ENCODE measurements at regions not wholly inside any gene's neighbourhood (a gene's known extent, or its start where the extent isn't known, plus 50 kb on each side); places are given as distances from the start of the nearest gene placed in this dataset.

DNA sequence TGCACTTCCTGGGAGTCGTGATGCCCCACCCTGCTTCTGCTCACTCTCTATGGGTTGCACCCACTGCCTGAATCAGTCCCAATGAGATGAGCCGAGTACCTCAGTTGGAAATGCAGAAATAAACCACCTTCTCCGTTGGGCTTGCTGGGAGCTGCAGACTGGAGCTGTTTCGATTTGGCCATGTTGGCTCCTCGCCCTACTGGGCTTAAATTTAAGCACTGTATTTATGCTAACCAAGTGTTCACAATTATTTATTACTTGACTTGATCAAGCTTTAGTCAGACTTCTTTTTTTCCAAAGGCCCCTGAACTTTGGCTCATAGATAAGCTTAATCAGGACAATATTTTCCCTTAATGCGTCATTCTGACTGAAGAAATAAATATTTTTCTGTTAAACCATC is 1072.4 kb upstream of the CDH9 start:
- Histone ChIP-seq H3K36me3 (ENCODE audit: control insufficient read depth in 2 of 2, extremely low read depth in 1 of 2, insufficient read depth in 2 of 2, low read length in 2 of 2) (no peaks in the 10 kb centered on the region), H3K27me3 (ENCODE audit: control insufficient read depth in 2 of 2, insufficient read depth in 2 of 2, low read length in 2 of 2) (no peaks in the 10 kb centered on the region), H3K79me2 (ENCODE audit: control insufficient read depth, insufficient read depth, low read length) (no peaks in the 10 kb centered on the region), H3K9me3 (replicated peaks; ENCODE audit: control insufficient read depth, insufficient read depth, low read length) (no peaks in the 10 kb centered on the region), H4K20me1 (replicated peaks; ENCODE audit: control insufficient read depth, extremely low read depth, insufficient read depth, low read length) (no peaks in the 10 kb centered on the region), H3K4me3 (replicated peaks in 1 of 3; ENCODE audit: insufficient read depth in 1 of 3, low read depth in 1 of 3, low read length in 3 of 3) (no peak overlapping the region), H2AFZ (ENCODE audit: low read depth, low read length) (no peak overlapping the region), H3K27ac (ENCODE audit: insufficient read depth, low read depth, low read length) (no peak overlapping the region), H3K9ac (replicated peaks; ENCODE audit: extremely low read depth, insufficient read depth, low read length) (no peak overlapping the region), H3K4me2 (ENCODE audit: insufficient read depth, low read length) (no peak overlapping the region), H3K9me1 (replicated peaks; ENCODE audit: control insufficient read depth, extremely low read depth, insufficient read depth, low read length) (no peaks in the 10 kb centered on the region), H3K4me1 (ENCODE audit: control insufficient read depth, extremely low read depth, insufficient read depth, low read length) (no peaks in the 10 kb centered on the region)
- CTCF ChIA-PET, result no interaction called here
- POLR2A ChIA-PET, result no interaction called here
- dilution Hi-C loops (cut with MboI; ENCODE audit: extremely low pct_ligation_motif_present, low sequenced_read_pairs), result no loop called here
- no peak for DNase-seq (ENCODE audit: low read depth, low spot score)
- intact Hi-C loops (cut with micrococcal nuclease), result no loop called here
- BruUV-seq (replicated peaks), result no TSS peak
- TF ChIP-seq, protein P1, sequence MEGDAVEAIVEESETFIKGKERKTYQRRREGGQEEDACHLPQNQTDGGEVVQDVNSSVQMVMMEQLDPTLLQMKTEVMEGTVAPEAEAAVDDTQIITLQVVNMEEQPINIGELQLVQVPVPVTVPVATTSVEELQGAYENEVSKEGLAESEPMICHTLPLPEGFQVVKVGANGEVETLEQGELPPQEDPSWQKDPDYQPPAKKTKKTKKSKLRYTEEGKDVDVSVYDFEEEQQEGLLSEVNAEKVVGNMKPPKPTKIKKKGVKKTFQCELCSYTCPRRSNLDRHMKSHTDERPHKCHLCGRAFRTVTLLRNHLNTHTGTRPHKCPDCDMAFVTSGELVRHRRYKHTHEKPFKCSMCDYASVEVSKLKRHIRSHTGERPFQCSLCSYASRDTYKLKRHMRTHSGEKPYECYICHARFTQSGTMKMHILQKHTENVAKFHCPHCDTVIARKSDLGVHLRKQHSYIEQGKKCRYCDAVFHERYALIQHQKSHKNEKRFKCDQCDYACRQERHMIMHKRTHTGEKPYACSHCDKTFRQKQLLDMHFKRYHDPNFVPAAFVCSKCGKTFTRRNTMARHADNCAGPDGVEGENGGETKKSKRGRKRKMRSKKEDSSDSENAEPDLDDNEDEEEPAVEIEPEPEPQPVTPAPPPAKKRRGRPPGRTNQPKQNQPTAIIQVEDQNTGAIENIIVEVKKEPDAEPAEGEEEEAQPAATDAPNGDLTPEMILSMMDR (IDR thresholded peaks at IDR 0.05; ENCODE audit: extremely low read depth in 1 of 2, insufficient read depth in 1 of 2, low read depth in 1 of 2, low read length in 2 of 2), result no peak
- no peak for TF ChIP-seq GATA2 (IDR thresholded peaks at IDR 0.05; ENCODE audit: insufficient read depth, insufficient read length, low read depth, low read length)
- FAIRE-seq, result no peak

DNA sequence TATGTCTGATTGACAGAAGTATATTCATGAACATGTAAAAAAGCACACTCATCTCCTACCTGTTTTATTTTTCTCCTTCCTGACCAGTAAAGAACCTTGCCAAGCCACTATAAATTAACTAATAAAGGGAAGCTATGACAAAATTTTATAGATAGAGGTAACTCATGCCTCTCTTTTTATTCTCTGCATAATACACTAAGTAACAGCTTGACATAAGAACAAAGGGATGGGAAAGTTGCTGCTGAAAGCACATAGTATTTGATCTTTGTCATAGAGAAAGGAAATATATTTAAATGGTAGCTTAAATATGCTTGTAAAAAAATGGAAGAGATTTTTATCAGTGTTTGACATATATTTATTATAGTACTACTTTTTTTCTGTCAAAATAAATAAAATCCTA is 1065.7 kb upstream of the CDH9 start:
- no peaks in the 10 kb centered on the region for H3K79me2 ChIP-seq (ENCODE audit: control insufficient read depth, insufficient read depth, low read length)
- H3K9me1 ChIP-seq (replicated peaks; ENCODE audit: control insufficient read depth, extremely low read depth, insufficient read depth, low read length), result no peaks in the 10 kb centered on the region
- no peaks in the 10 kb centered on the region for H3K4me1 ChIP-seq (ENCODE audit: control insufficient read depth, extremely low read depth, insufficient read depth, low read length)
- no peak overlapping the region for H3K9ac ChIP-seq (replicated peaks; ENCODE audit: extremely low read depth, insufficient read depth, low read length)
- no peak overlapping the region for H2AFZ ChIP-seq (ENCODE audit: low read depth, low read length)
- H3K36me3 ChIP-seq (ENCODE audit: control insufficient read depth in 2 of 2, extremely low read depth in 1 of 2, insufficient read depth in 2 of 2, low read length in 2 of 2), result no peaks in the 10 kb centered on the region
- no peak overlapping the region for H3K27ac ChIP-seq (ENCODE audit: insufficient read depth, low read depth, low read length)
- intact Hi-C loops (cut with micrococcal nuclease) (no loop called here), dilution Hi-C loops (cut with MboI; ENCODE audit: extremely low pct_ligation_motif_present, low sequenced_read_pairs) (no loop called here)
- H3K27me3 ChIP-seq (ENCODE audit: control insufficient read depth in 2 of 2, insufficient read depth in 2 of 2, low read length in 2 of 2), result no peaks in the 10 kb centered on the region
- no peak overlapping the region for H3K4me2 ChIP-seq (ENCODE audit: insufficient read depth, low read length)
- DNase-seq (ENCODE audit: low read depth, low spot score) (no peak), FAIRE-seq (no peak)
- H3K4me3 ChIP-seq (replicated peaks in 1 of 3; ENCODE audit: insufficient read depth in 1 of 3, low read depth in 1 of 3, low read length in 3 of 3), result no peak overlapping the region
- ChIA-PET POLR2A (no interaction called here), CTCF (interaction anchor here (1.7 kb wide), 1 partner anchor 10 kb away, joined by 5 read pairs; no protein-coding TSS in a partner anchor)
- no TSS peak for BruUV-seq (replicated peaks)
- no peaks in the 10 kb centered on the region for H3K9me3 ChIP-seq (replicated peaks; ENCODE audit: control insufficient read depth, insufficient read depth, low read length)
- TF ChIP-seq, protein P1 (IDR thresholded peaks at IDR 0.05; ENCODE audit: extremely low read depth in 1 of 2, insufficient read depth in 1 of 2, low read depth in 1 of 2, low read length in 2 of 2), result no peak
- no peak for TF ChIP-seq JUN (IDR thresholded peaks at IDR 0.05; ENCODE audit: borderline replicate concordance, insufficient read depth, insufficient read length, low read depth)
- no peak for TF ChIP-seq FOS (IDR thresholded peaks at IDR 0.05; ENCODE audit: borderline replicate concordance, insufficient read depth, low read length)
- no peak for TF ChIP-seq EZH2 (IDR thresholded peaks at IDR 0.05; ENCODE audit: borderline replicate concordance, low read depth, low read length, severe bottlenecking)
- TF ChIP-seq, protein P2, sequence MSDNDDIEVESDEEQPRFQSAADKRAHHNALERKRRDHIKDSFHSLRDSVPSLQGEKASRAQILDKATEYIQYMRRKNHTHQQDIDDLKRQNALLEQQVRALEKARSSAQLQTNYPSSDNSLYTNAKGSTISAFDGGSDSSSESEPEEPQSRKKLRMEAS (IDR thresholded peaks at IDR 0.05; ENCODE audit: insufficient read depth, insufficient read length), result no peak
- no peak for TF ChIP-seq MYC (IDR thresholded peaks at IDR 0.05; ENCODE audit: low read depth, low read length)
- H4K20me1 ChIP-seq (replicated peaks; ENCODE audit: control insufficient read depth, extremely low read depth, insufficient read depth, low read length), result no peaks in the 10 kb centered on the region

Data from endothelial cell of umbilical vein (primary cell).